HG03460 (cell line): ENCODE measurements at regions not wholly inside any gene's neighbourhood (a gene's known extent, or its start where the extent isn't known, plus 50 kb on each side); places are given as distances from the start of the nearest gene placed in this dataset.
"Not testable (repeated sequence)": the region's sequence is repeated elsewhere in the genome, so short reads cannot be mapped to it uniquely, and the experiment has no call there.

Source experiments
- ATAC-seq: cut with Tn5 transposase; IDR thresholded peaks from one replicate; pipeline ENCODE4 v1.9.1; 2021; ENCODE audit not compliant: unreplicated experiment

- ATAC-seq: no peak
Measured at GRCh38 chr11:24108609-24109008, 388.2 kb upstream of the LUZP2 start.

DNA sequence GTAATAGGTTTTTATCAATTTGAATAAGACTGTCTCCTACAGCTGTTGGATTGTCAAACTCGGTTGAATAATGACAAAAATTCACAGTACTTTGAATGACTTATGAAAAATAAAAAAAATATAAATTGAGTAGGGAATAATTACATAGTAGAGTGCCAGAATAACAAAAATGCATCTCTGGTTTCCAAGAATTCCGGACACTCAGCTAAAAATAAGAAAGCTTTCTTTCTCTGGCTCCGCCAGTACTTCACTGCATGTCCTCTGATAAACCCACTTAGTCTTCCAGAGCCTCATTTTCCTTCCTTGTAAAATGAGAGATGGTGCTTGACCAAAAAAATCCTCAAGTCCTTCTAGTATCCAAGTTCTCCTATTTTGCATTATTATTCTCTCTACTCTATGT, 374.6 kb upstream of the LUZP2 start:
- ATAC-seq: no peak

DNA sequence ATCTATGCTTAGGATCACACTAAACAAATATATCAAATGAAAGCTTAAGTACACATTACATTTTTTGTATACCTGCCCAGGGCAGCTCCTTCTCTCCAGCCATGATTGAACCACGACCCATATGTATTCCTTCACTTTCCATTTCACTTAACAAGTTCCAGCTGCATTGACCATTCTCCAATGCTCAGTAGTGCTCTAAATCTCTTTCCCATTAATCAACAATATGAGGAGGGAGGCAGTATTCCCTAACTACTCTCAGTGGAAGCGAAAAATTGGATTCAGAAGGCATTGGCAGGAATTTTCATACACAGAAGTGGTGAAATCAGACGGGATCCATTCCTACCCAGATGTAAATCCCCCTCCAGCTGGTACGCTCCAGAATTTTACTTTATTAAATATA, 372.0 kb upstream of the LUZP2 start:
- no peak for ATAC-seq

DNA sequence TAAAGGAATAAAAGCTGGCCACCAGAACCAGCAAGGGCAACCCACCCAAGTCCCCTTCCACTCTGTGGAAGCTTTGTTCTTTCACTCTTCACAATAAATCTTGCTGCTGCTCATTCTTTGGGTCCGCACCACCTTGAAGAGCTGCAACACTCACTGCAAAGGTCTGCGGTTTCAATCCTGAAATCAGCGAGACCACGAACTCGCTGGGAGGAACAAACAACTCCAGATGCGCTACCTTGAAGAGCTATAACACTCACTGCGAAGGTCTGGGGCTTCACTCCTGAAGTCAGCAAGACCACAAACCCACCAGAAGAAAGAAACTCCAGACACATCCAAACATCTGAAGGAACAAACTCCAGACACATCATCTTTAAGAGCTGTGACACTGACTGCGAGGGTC, 365.2 kb upstream of the LUZP2 start:
- ATAC-seq: no peak

GRCh38 chr11:24132471-24132870, 364.4 kb upstream of the LUZP2 start:
- ATAC-seq: no peak

GRCh38 chr11:24134879-24135589, 361.8 kb upstream of the LUZP2 start:
- ATAC-seq: no peak

- ATAC-seq: no peak
Measured at GRCh38 chr11:24142062-24142461, 354.8 kb upstream of the LUZP2 start.

- ATAC-seq: no peak
Measured at GRCh38 chr11:24145411-24145810, 351.4 kb upstream of the LUZP2 start.

DNA sequence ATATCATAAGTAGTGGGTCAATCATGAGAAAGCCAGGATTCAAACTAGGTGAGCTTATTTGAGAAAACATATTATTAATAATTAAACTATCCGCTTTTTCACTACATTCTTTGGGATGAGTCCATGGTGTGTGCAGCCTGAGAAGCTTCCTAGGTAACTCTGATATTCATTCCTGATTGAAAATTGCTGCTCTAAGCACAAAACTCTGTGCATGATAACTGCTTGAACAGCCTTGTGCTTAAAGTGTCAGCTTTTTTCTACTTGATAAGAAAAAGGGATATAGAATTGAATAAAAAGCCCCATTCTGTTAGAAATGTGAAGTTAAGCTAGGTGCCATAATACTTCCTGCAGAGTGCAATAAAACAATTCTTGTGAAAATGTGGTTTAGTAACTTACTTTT, 343.5 kb upstream of the LUZP2 start:
- ATAC-seq: no peak

DNA sequence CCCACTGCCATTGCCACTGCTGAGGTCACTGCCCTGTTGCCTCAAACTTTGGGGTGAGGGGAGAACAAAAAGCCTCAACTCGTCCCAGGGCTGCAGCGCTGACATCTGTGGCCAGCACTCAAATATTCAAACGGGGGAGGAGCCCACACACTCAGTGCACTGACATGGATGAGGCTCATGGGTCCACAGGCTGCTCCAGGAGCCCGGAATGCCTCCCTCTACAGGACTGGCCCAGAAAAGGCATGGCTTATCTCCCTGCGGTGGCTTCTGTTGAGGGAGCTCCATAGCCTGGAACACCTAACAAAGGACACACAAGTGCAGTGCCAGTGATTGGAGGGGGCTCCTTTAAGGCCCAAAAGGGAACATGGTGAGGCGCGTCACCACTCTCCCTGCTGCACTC, 341.1 kb upstream of the LUZP2 start:
- ATAC-seq: no peak

DNA sequence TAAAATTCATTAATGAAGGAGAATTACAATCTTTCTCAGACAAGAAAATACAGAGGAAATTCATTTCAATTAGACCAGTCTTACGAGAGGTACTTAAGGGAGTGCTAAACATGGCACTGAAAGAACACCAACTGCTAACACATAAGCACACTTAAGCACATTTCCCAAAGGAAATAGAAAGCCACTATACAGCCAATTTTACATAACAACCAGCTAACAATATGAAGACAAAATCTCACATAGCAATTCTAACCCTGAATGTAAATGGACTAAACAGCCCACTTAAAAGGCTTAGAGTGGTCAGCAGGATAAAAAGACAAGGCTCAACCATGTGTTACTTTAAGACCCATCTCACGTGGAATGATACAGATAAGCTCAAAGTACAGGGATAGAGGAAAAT, 339.5 kb upstream of the LUZP2 start:
- no peak for ATAC-seq

- ATAC-seq: no peak
Measured at GRCh38 chr11:24161587-24161986, 335.3 kb upstream of the LUZP2 start.

DNA sequence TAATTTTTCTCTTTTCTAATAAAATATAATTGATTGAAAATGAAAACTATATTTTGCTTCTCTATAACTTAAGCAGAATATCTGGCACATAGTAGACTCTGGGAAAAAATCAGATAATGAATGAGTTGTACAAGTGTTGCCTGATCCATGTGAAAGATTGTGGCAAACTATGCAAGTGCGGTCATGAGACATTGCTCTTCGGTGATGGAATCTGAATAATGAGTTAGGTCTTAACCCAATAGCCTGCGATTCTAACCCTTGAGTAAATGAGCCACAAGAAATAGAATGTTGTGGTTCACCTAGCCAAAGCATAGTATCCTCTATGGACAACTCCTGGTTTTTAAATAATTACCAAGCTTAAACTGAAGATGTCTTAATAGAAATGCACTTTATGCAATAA, 333.7 kb upstream of the LUZP2 start:
- no peak for ATAC-seq

GRCh38 chr11:24163841-24164240, 333.0 kb upstream of the LUZP2 start:
- no peak for ATAC-seq

- no peak for ATAC-seq
Measured at GRCh38 chr11:24171869-24172268, 325.0 kb upstream of the LUZP2 start.

- ATAC-seq: no peak
Measured at GRCh38 chr11:24181395-24182047, 315.3 kb upstream of the LUZP2 start.

GRCh38 chr11:24185535-24185934, 311.3 kb upstream of the LUZP2 start:
- not testable (repeated sequence) for ATAC-seq

DNA sequence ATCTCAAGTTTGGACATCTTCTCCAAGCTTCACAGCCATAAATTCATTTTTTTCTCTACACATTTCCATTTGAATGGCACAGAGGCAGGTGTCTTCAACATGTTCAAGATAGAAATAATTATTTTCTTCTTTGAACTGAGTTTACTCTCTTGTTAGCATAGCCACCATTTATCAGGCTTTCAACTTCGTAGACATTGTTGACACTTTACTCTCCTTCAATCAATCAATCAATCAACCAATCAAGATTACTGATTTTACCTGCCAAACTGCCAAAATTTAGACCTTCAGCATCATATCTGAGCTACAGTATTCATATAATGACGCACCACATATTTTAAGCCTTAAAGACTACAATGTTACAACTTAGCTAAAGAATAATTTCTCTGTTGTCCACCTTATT, 300.1 kb upstream of the LUZP2 start:
- no peak for ATAC-seq

GRCh38 chr11:24198481-24198880, 298.4 kb upstream of the LUZP2 start:
- ATAC-seq: no peak

- ATAC-seq: no peak
Measured at GRCh38 chr11:24199461-24199860, 297.4 kb upstream of the LUZP2 start.

- no peak for ATAC-seq
Measured at GRCh38 chr11:24206030-24206429, 290.8 kb upstream of the LUZP2 start.

GRCh38 chr11:24206511-24206910, 290.3 kb upstream of the LUZP2 start:
- ATAC-seq: no peak

DNA sequence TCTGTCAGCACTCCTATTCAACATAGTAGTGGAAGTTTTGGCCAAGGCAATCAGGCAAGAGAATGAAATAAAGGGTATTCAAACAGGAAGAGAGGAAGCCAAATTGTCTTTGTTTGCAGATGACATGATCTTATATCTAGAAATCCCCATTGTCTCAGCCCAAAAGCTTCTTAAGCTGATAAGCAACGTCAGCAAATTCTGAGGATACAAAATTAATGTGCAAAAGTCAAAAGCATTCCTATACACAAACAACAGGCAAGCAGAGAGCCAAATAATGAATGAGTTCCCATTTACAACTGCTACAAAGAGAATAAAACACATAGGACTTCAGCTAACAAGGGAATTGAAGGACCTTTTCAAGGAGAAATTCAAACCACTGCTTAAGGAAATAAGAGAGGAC, 280.4 kb upstream of the LUZP2 start:
- ATAC-seq: no peak
